Fibroblast of lung (primary cell): ENCODE measurements at regions not wholly inside any gene's neighbourhood (a gene's known extent, or its start where the extent isn't known, plus 50 kb on each side); places are given as distances from the start of the nearest gene placed in this dataset.
"Not testable (repeated sequence)": the region's sequence is repeated elsewhere in the genome, so short reads cannot be mapped to it uniquely, and the experiment has no call there.

ENCODE experiments used
- CTCF ChIP-seq, 2 donors: IDR thresholded peaks in 1 of 2; conservative IDR thresholded peaks in 1 of 2; 1 replicate in 1 of 2; 2 replicates in 1 of 2; pipeline ENCODE4 v1.5.1; 2011 to 2012; ENCODE audit warnings: low read length in 2 of 2, control low read depth in 1 of 2, inconsistent platforms in 1 of 2, low read depth in 1 of 2, mild to moderate bottlenecking in 1 of 2
- EZH2 ChIP-seq: IDR thresholded peaks from 2 replicates; pipeline ENCODE4 v1.5.1; 2012; ENCODE audit warnings: low read length, control low read depth, mild to moderate bottlenecking; ENCODE audit errors: missing control alignments

- not testable (repeated sequence) for TF ChIP-seq CTCF (conservative IDR thresholded peaks at IDR 0.05 in 1 of 2, IDR thresholded peaks at IDR 0.05 in 1 of 2; ENCODE audit: low read depth in 1 of 2, low read length in 2 of 2); EZH2
These were observed 125.1 kb downstream of the MYCN start for GRCh38 chr2:16065272-16066069.
